IMR-90 (cell line): ENCODE measurements at regions not wholly inside any gene's neighbourhood (a gene's known extent, or its start where the extent isn't known, plus 50 kb on each side); places are given as distances from the start of the nearest gene placed in this dataset.

ENCODE experiments used
- ATAC-seq: fragments of 200-7000 bp; cut with Tn5 transposase; 2 replicates; pipeline ENCODE4 v1.9.1; 2020; ENCODE audit warnings: low read depth, mild to moderate bottlenecking, moderate library complexity
- BruUV-seq: library from RNA; stranded (reverse); fragments of 400-500 nt; replicated peaks from 2 replicates; lab custom pipeline; 2021; lab: Mats Ljungman, UMichigan
- CTCF ChIA-PET: fragments of 300-600 bp; formaldehyde crosslinking; extraction: SDS; loops from one replicate; lab custom pipeline; 2021; ENCODE audit warnings: antibody characterized with exemption; lab: Yijun Ruan, JAX
- POLR2A ChIA-PET: fragments of 300-600 bp; sonication (Branson Sonifier 250); formaldehyde crosslinking; loops from one replicate; lab custom pipeline; 2022; ENCODE audit warnings: antibody characterized with exemption; ENCODE audit not compliant: unreplicated experiment; lab: Charles Lee
- DNase-seq: peaks from one replicate; pipeline ENCODE4 v3.0.0; 2013
- H2AFZ ChIP-seq: replicated peaks from 2 replicates; pipeline ENCODE3; 2013; ENCODE audit warnings: low read length, mild to moderate bottlenecking; ENCODE audit not compliant: poor library complexity
- H2AK5ac ChIP-seq: 2 replicates; pipeline ENCODE4 v1.6.1; 2013; ENCODE audit warnings: low read depth, low read length, inconsistent platforms
- H2AK9ac ChIP-seq: replicated peaks from 2 replicates; pipeline ENCODE3; 2013; ENCODE audit warnings: mild to moderate bottlenecking, low read depth, low read length, moderate library complexity; ENCODE audit not compliant: poor library complexity
- H2BK120ac ChIP-seq: 2 replicates; pipeline ENCODE4 v1.6.1; 2013; ENCODE audit warnings: low read depth, low read length, inconsistent platforms
- H2BK15ac ChIP-seq: 3 replicates; pipeline ENCODE4 v1.6.1; 2013; ENCODE audit warnings: low read depth, low read length, inconsistent platforms
- H2BK20ac ChIP-seq: 2 replicates; pipeline ENCODE4 v1.6.1; 2013; ENCODE audit warnings: low read depth, mild to moderate bottlenecking, inconsistent platforms, low read length, moderate library complexity
- H2BK5ac ChIP-seq: 2 replicates; pipeline ENCODE4 v1.6.1; 2013; ENCODE audit warnings: mild to moderate bottlenecking, low read depth, low read length, inconsistent platforms; ENCODE audit not compliant: poor library complexity, severe bottlenecking
- H3K14ac ChIP-seq: replicated peaks from 2 replicates; pipeline ENCODE4 v1.6.1; 2013; ENCODE audit warnings: low read depth, low read length, inconsistent platforms
- H3K18ac ChIP-seq: 2 replicates; pipeline ENCODE4 v1.6.1; 2013; ENCODE audit warnings: low read depth, low read length, control low read depth
- H3K23ac ChIP-seq: 2 replicates; pipeline ENCODE4 v1.6.1; 2013; ENCODE audit warnings: low read depth, low read length, inconsistent platforms
- H3K27ac ChIP-seq: 2 replicates; pipeline ENCODE4 v1.5.1; 2013; ENCODE audit warnings: mild to moderate bottlenecking, control low read depth, low read length; ENCODE audit not compliant: insufficient read depth
- H3K27me3 ChIP-seq: 2 replicates; pipeline ENCODE4 v1.6.1; 2013; ENCODE audit warnings: low read length; ENCODE audit not compliant: control insufficient read depth, insufficient read depth
- H3K36me3 ChIP-seq: 2 replicates; pipeline ENCODE4 v1.6.1; 2013; ENCODE audit warnings: low read length, mixed read lengths; ENCODE audit not compliant: control insufficient read depth, insufficient read depth
- H3K4ac ChIP-seq: 2 replicates; pipeline ENCODE4 v1.6.1; 2013; ENCODE audit warnings: low read depth, low read length, inconsistent platforms
- H3K4me1 ChIP-seq: 2 replicates; pipeline ENCODE4 v1.6.1; 2013; ENCODE audit warnings: low read length, mixed read lengths; ENCODE audit not compliant: control insufficient read depth, insufficient read depth
- H3K4me2 ChIP-seq: 2 replicates; pipeline ENCODE4 v1.6.1; 2013; ENCODE audit warnings: low read depth, mild to moderate bottlenecking, control low read depth, low read length, moderate library complexity
- H3K4me3 ChIP-seq: 2 replicates; pipeline ENCODE4 v1.5.1; 2013; ENCODE audit warnings: low read depth, mild to moderate bottlenecking, control low read depth, low read length, moderate library complexity; ENCODE audit not compliant: insufficient read depth
- H3K56ac ChIP-seq: 2 replicates; pipeline ENCODE4 v1.6.1; 2013; ENCODE audit warnings: low read length, inconsistent platforms; ENCODE audit not compliant: insufficient read depth; ENCODE audit errors: extremely low read depth
- H3K79me1 ChIP-seq, 2 experiments: 2 replicates each; pipeline ENCODE4 v1.6.1; 2013; ENCODE audit warnings: low read length in 2 of 2, inconsistent platforms in 1 of 2, low read depth in 1 of 2
- H3K9ac ChIP-seq: 2 replicates; pipeline ENCODE4 v1.6.1; 2013; ENCODE audit warnings: low read depth, low read length, control low read depth
- H3K9me1 ChIP-seq: 2 replicates; pipeline ENCODE4 v1.6.1; 2013; ENCODE audit warnings: low read length, inconsistent platforms; ENCODE audit not compliant: insufficient read depth
- H3K9me3 ChIP-seq: 2 replicates; pipeline ENCODE4 v1.6.1; 2013; ENCODE audit warnings: low read length; ENCODE audit not compliant: control insufficient read depth, insufficient read depth
- H4K20me1 ChIP-seq: 2 replicates; pipeline ENCODE4 v1.6.1; 2013; ENCODE audit warnings: low read length, inconsistent platforms; ENCODE audit not compliant: insufficient read depth
- H4K5ac ChIP-seq: 2 replicates; pipeline ENCODE4 v1.6.1; 2013; ENCODE audit warnings: mild to moderate bottlenecking, low read depth, low read length, control low read depth
- H4K8ac ChIP-seq, 2 experiments: 2 replicates each; pipeline ENCODE4 v1.6.1; 2013; ENCODE audit warnings: low read depth in 2 of 2, low read length in 2 of 2, control low read depth in 1 of 2, inconsistent platforms in 1 of 2
- H4K91ac ChIP-seq: 2 replicates; pipeline ENCODE4 v1.6.1; 2013; ENCODE audit warnings: low read depth, low read length, inconsistent platforms; ENCODE audit not compliant: insufficient read depth
- BHLHE40 ChIP-seq: fragments of 150-350 bp; IDR thresholded peaks from 2 replicates; pipeline ENCODE4 v1.6.1; 2016; ENCODE audit warnings: mild to moderate bottlenecking, low read depth, low read length
- CEBPB ChIP-seq: IDR thresholded peaks from 2 replicates; pipeline ENCODE4 v1.6.1; 2012; ENCODE audit warnings: low read depth, low read length, improper control_type of control experiment
- CHD1 ChIP-seq: IDR thresholded peaks from 2 replicates; pipeline ENCODE4 v1.6.1; 2012; ENCODE audit warnings: low read depth, low read length, improper control_type of control experiment
- ELK1 ChIP-seq: fragments of 150-350 bp; IDR thresholded peaks from 2 replicates; pipeline ENCODE4 v1.6.1; 2016; ENCODE audit warnings: low read depth, mild to moderate bottlenecking, low read length, moderate library complexity, borderline replicate concordance
- FOS ChIP-seq: fragments of 150-350 bp; IDR thresholded peaks from 2 replicates; pipeline ENCODE4 v1.6.1; 2016; ENCODE audit warnings: low read depth, low read length
- MAFK ChIP-seq: IDR thresholded peaks from 2 replicates; pipeline ENCODE4 v1.6.1; 2012; ENCODE audit warnings: low read depth, low read length, improper control_type of control experiment
- MAZ ChIP-seq: IDR thresholded peaks from 2 replicates; pipeline ENCODE4 v1.6.1; 2012; ENCODE audit warnings: low read depth, mild to moderate bottlenecking, low read length, improper control_type of control experiment, moderate library complexity, borderline replicate concordance
- MXI1 ChIP-seq: IDR thresholded peaks from 2 replicates; pipeline ENCODE4 v1.6.1; 2012; ENCODE audit warnings: low read depth, mild to moderate bottlenecking, low read length, moderate library complexity, borderline replicate concordance
- NFE2L2 ChIP-seq: fragments of 150-350 bp; IDR thresholded peaks from 2 replicates; pipeline ENCODE4 v1.6.1; 2016; ENCODE audit warnings: low read depth, mild to moderate bottlenecking, low read length
- POLR2A ChIP-seq: IDR thresholded peaks from 2 replicates; pipeline ENCODE4 v1.6.1; 2012; ENCODE audit warnings: mild to moderate bottlenecking, low read depth, low read length
- RAD21 ChIP-seq: IDR thresholded peaks from 2 replicates; pipeline ENCODE4 v1.6.1; 2012; ENCODE audit warnings: low read length, improper control_type of control experiment
- RCOR1 ChIP-seq: IDR thresholded peaks from 2 replicates; pipeline ENCODE4 v1.6.1; 2012; ENCODE audit warnings: mild to moderate bottlenecking, low read length, improper control_type of control experiment; ENCODE audit not compliant: insufficient replicate concordance
- RFX5 ChIP-seq: IDR thresholded peaks from 2 replicates; pipeline ENCODE4 v1.8.0; 2012; ENCODE audit warnings: low read depth, mild to moderate bottlenecking, low read length, moderate library complexity
- SMC3 ChIP-seq: fragments of 150-350 bp; IDR thresholded peaks from 2 replicates; pipeline ENCODE4 v1.6.1; 2016; ENCODE audit warnings: low read depth, mild to moderate bottlenecking, antibody characterized with exemption, low read length, moderate library complexity
- USF2 ChIP-seq: fragments of 150-350 bp; IDR thresholded peaks from 2 replicates; pipeline ENCODE4 v1.6.1; 2017; ENCODE audit warnings: mild to moderate bottlenecking, antibody characterized with exemption, low read length, low read depth
- dilution Hi-C: fragments of 300-500 bp; cut with HindIII; formaldehyde crosslinking; loops from one replicate; pipeline ENCODE4 v1.14.3; 2018; ENCODE audit warnings: low sequenced_read_pairs; ENCODE audit not compliant: unreplicated experiment
- in situ Hi-C: fragments of 300-500 bp; cut with MboI; formaldehyde crosslinking; loops from 3 replicates; pipeline ENCODE4 v1.14.3; 2019; ENCODE audit warnings: low sequenced_read_pairs, inconsistent platforms, mixed read lengths
- intact Hi-C: fragments of 100-400 bp; cut with micrococcal nuclease; formaldehyde crosslinking; loops from 2 replicates; pipeline ENCODE4 v1.10.0; 2022

- H3K36me3 ChIP-seq, result no peaks in the 10 kb centered on the region
- H3K9me1 ChIP-seq, result peaks cover 2% of the 10 kb centered on the region; the same call in 1 of the 2 replicates
- H3K4me3 ChIP-seq, result no peak overlapping the region
- no peaks in the 10 kb centered on the region for H4K20me1 ChIP-seq
- ATAC-seq, result no peak
- H3K14ac ChIP-seq, result no peak overlapping the region
- no peak for DNase-seq
- TF ChIP-seq USF2, result no peak
- TF ChIP-seq ELK1, result no peak
- TF ChIP-seq RFX5, result no peak
- no peak for TF ChIP-seq MAFK
- TF ChIP-seq NFE2L2, result no peak
- TF ChIP-seq SMC3, result no peak
- TF ChIP-seq CHD1, result no peak
- no peak for TF ChIP-seq CEBPB
- TF ChIP-seq RAD21, result no peak
- no peak for TF ChIP-seq RCOR1
- no peak for TF ChIP-seq MXI1
- no peak for TF ChIP-seq POLR2A
- TF ChIP-seq BHLHE40, result no peak
- TF ChIP-seq FOS, result no peak
- no peak for TF ChIP-seq MAZ
- dilution Hi-C loops (no loop called here), intact Hi-C loops (no loop called here), in situ Hi-C loops (no loop called here)
- no peak overlapping the region for H3K23ac ChIP-seq
- POLR2A ChIA-PET, result interaction anchor here (0.6 kb wide), 1 partner anchor 40 kb away, joined by 3 read pairs; no protein-coding TSS in a partner anchor
- BruUV-seq, result no TSS peak
- no peak overlapping the region for H3K18ac ChIP-seq
- no peak overlapping the region for H3K4me2 ChIP-seq
- H3K4ac ChIP-seq, result no peak overlapping the region
- no peaks in the 10 kb centered on the region for H3K79me1 ChIP-seq
- no peaks in the 10 kb centered on the region for H3K27me3 ChIP-seq
- no peak overlapping the region for H4K8ac ChIP-seq
- peaks cover 7% of the 10 kb centered on the region for H3K9me3 ChIP-seq
- no peak overlapping the region for H2BK20ac ChIP-seq
- CTCF ChIA-PET, result no interaction called here
- no peak overlapping the region for H3K56ac ChIP-seq
- no peak overlapping the region for H4K91ac ChIP-seq
- no peak overlapping the region for H2BK5ac ChIP-seq
- H2BK120ac ChIP-seq, result no peak overlapping the region
- H4K5ac ChIP-seq, result no peak overlapping the region
- no peak overlapping the region for H3K27ac ChIP-seq
- H2BK15ac ChIP-seq, result no peak overlapping the region
- no peak overlapping the region for H2AK5ac ChIP-seq
- H2AK9ac ChIP-seq, result no peak overlapping the region
- no peak overlapping the region for H3K9ac ChIP-seq
- no peak overlapping the region for H2AFZ ChIP-seq
- peaks cover 5% of the 10 kb centered on the region for H3K4me1 ChIP-seq
Observed at GRCh38 chr10:78272329-78272728, 238.7 kb downstream of the RPS24 start.
